Esophagus muscularis mucosa (tissue), 4 donors: ENCODE measurements at regions not wholly inside any gene's neighbourhood (a gene's known extent, or its start where the extent isn't known, plus 50 kb on each side); places are given as distances from the start of the nearest gene placed in this dataset.

Source experiments
- EP300 ChIP-seq: sonication (generic); formaldehyde crosslinking; IDR thresholded peaks from one replicate; pipeline ENCODE4 v1.6.1; 2017; ENCODE audit warnings: antibody characterized with exemption
- POLR2AphosphoS5 ChIP-seq, 2 donors: sonication (generic); formaldehyde crosslinking; IDR thresholded peaks; one replicate each; pipeline ENCODE4 v1.6.1; 2017; ENCODE audit warnings: antibody characterized with exemption in 2 of 2
- TF ChIP-seq, protein P1 (sequence below), 3 experiments: fragments of 200-600 bp in 2 of 3; fragments of 450-650 bp in 1 of 3; sonication (generic) in 2 of 3; IDR thresholded peaks; one replicate each; pipeline ENCODE4 v1.5.1; 2017 to 2019; ENCODE audit warnings: antibody characterized with exemption in 3 of 3, mild to moderate bottlenecking in 2 of 3, moderate library complexity in 1 of 3

DNA sequence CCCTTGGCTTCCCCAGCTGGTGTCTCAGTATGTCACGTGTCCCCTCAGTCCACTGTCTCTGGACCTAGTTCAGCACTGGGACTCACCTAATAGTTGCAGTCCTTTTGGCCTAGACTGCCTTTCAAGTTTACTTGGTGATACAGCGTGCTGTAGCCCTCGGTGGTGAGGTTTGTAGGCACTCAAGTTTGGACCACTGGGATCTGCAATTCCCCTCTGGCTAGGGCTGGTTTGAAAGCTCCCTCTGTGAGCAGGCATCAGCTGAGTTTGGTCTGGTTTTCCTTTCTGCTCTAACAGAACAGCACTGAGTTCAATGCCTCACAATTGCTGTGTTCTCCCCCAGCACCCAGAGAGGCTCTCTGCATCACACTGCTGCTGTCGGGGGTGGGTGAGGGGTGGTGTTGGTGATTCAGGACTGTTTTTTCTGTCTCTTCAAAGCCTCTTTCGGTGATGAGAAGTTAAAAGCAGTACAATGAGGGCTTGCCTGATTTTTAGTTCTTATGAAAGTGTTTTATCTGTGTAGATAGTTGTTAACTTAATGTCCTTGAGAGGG is 494.2 kb downstream of the TDRD15 start:
- TF ChIP-seq, protein P1, sequence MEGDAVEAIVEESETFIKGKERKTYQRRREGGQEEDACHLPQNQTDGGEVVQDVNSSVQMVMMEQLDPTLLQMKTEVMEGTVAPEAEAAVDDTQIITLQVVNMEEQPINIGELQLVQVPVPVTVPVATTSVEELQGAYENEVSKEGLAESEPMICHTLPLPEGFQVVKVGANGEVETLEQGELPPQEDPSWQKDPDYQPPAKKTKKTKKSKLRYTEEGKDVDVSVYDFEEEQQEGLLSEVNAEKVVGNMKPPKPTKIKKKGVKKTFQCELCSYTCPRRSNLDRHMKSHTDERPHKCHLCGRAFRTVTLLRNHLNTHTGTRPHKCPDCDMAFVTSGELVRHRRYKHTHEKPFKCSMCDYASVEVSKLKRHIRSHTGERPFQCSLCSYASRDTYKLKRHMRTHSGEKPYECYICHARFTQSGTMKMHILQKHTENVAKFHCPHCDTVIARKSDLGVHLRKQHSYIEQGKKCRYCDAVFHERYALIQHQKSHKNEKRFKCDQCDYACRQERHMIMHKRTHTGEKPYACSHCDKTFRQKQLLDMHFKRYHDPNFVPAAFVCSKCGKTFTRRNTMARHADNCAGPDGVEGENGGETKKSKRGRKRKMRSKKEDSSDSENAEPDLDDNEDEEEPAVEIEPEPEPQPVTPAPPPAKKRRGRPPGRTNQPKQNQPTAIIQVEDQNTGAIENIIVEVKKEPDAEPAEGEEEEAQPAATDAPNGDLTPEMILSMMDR (IDR thresholded peaks at IDR 0.05): no peak
- no peak for TF ChIP-seq POLR2AphosphoS5 (IDR thresholded peaks at IDR 0.05)
- TF ChIP-seq EP300: no peak
